HG03521 (cell line): ENCODE measurements at regions not wholly inside any gene's neighbourhood (a gene's known extent, or its start where the extent isn't known, plus 50 kb on each side); places are given as distances from the start of the nearest gene placed in this dataset.
"Not testable (repeated sequence)": the region's sequence is repeated elsewhere in the genome, so short reads cannot be mapped to it uniquely, and the experiment has no call there.

Source experiments
- ATAC-seq: cut with Tn5 transposase; IDR thresholded peaks from one replicate; pipeline ENCODE4 v1.9.1; 2021; ENCODE audit warnings: mild to moderate bottlenecking, moderate library complexity; ENCODE audit not compliant: unreplicated experiment

GRCh38 chr6:122214605-122215318, 184.7 kb upstream of the HSF2 start:
- ATAC-seq: no peak

- no peak for ATAC-seq
Measured at GRCh38 chr6:122220254-122220653, 179.2 kb upstream of the HSF2 start.

GRCh38 chr6:122222761-122223160, 176.7 kb upstream of the HSF2 start:
- ATAC-seq: no peak

GRCh38 chr6:122223251-122223650, 176.2 kb upstream of the HSF2 start:
- ATAC-seq: no peak

GRCh38 chr6:122238861-122239260, 160.6 kb upstream of the HSF2 start:
- no peak for ATAC-seq

GRCh38 chr6:122246906-122247658, 152.4 kb upstream of the HSF2 start:
- no peak for ATAC-seq

GRCh38 chr6:122248001-122248669, 151.3 kb upstream of the HSF2 start:
- ATAC-seq: no peak

- no peak for ATAC-seq
Measured at GRCh38 chr6:122248844-122249243, 150.6 kb upstream of the HSF2 start.

GRCh38 chr6:122258839-122259238, 140.6 kb upstream of the HSF2 start:
- ATAC-seq: no peak

GRCh38 chr6:122264557-122264956, 134.9 kb upstream of the HSF2 start:
- no peak for ATAC-seq

- ATAC-seq: no peak
Measured at GRCh38 chr6:122265755-122266154, 133.7 kb upstream of the HSF2 start.

GRCh38 chr6:122268394-122268793, 131.1 kb upstream of the HSF2 start:
- no peak for ATAC-seq

GRCh38 chr6:122276637-122277036, 122.8 kb upstream of the HSF2 start:
- ATAC-seq: no peak

GRCh38 chr6:122280105-122281021, 119.1 kb upstream of the HSF2 start:
- ATAC-seq: not testable (repeated sequence)

- ATAC-seq: no peak
Measured at GRCh38 chr6:122283884-122284283, 115.6 kb upstream of the HSF2 start.

- no peak for ATAC-seq
Measured at GRCh38 chr6:122284848-122285247, 114.6 kb upstream of the HSF2 start.

- no peak for ATAC-seq
Measured at GRCh38 chr6:122285292-122285913, 114.0 kb upstream of the HSF2 start.

- no peak for ATAC-seq
Measured at GRCh38 chr6:122286512-122286911, 112.9 kb upstream of the HSF2 start.

- ATAC-seq: no peak
Measured at GRCh38 chr6:122289762-122290539, 109.5 kb upstream of the HSF2 start.

- ATAC-seq: no peak
Measured at GRCh38 chr6:122297010-122297409, 102.4 kb upstream of the HSF2 start.
